Epithelial cell of esophagus (primary cell): ENCODE measurements at regions not wholly inside any gene's neighbourhood (a gene's known extent, or its start where the extent isn't known, plus 50 kb on each side); places are given as distances from the start of the nearest gene placed in this dataset.

ENCODE experiments used
- DNase-seq: peaks from one replicate; pipeline ENCODE4 v3.0.0; 2010; ENCODE audit warnings: low read depth
- H3K4me3 ChIP-seq: 2 replicates; pipeline ENCODE4 v1.5.1; 2011; ENCODE audit warnings: mild to moderate bottlenecking, low read length, control low read depth
- CTCF ChIP-seq: IDR thresholded peaks from 2 replicates; pipeline ENCODE4 v1.5.1; 2011; ENCODE audit warnings: low read depth, mild to moderate bottlenecking, low read length, control low read depth, inconsistent platforms; ENCODE audit not compliant: insufficient read depth; ENCODE audit errors: missing control alignments

GRCh38 chr4:89483833-89484232, 176.2 kb upstream of the GPRIN3 start:
- H3K4me3 ChIP-seq = no peak overlapping the region
- no peak for TF ChIP-seq CTCF
- no peak for DNase-seq

- peak; percentile 41 for DNase-seq
- no peak overlapping the region for H3K4me3 ChIP-seq
- TF ChIP-seq CTCF = no peak
These were observed 175.5 kb upstream of the GPRIN3 start for GRCh38 chr4:89482926-89483595.

GRCh38 chr4:89482251-89482650, 174.7 kb upstream of the GPRIN3 start:
- no peak overlapping the region for H3K4me3 ChIP-seq
- DNase-seq = peak; percentile 54
- peak; percentile 37 for TF ChIP-seq CTCF

GRCh38 chr4:89469930-89470375, 162.4 kb upstream of the GPRIN3 start:
- no peak for TF ChIP-seq CTCF
- DNase-seq = peak; percentile 78
- no peak overlapping the region for H3K4me3 ChIP-seq

GRCh38 chr4:89469516-89469915, 161.9 kb upstream of the GPRIN3 start:
- no peak overlapping the region for H3K4me3 ChIP-seq
- no peak for DNase-seq
- no peak for TF ChIP-seq CTCF

GRCh38 chr4:89468602-89469001, 161.0 kb upstream of the GPRIN3 start:
- no peak for DNase-seq
- H3K4me3 ChIP-seq = no peak overlapping the region
- TF ChIP-seq CTCF = no peak

- H3K4me3 ChIP-seq = no peak overlapping the region
- no peak for TF ChIP-seq CTCF
- DNase-seq = no peak
These were observed 155.7 kb upstream of the GPRIN3 start for GRCh38 chr4:89463341-89463740.
